ENCODE measurements at regions not wholly inside any gene's neighbourhood (a gene's known extent, or its start where the extent isn't known, plus 50 kb on each side); places are given as distances from the start of the nearest gene placed in this dataset.
"Not testable (repeated sequence)": the region's sequence is repeated elsewhere in the genome, so short reads cannot be mapped to it uniquely, and the experiment has no call there.

- no peaks in the 10 kb centered on the region for H3K27me3 ChIP-seq (replicated peaks; ENCODE audit: control insufficient read depth, insufficient read depth, low read length)
- H3K36me3 ChIP-seq (ENCODE audit: control insufficient read depth, insufficient read depth, low read length), result no peaks in the 10 kb centered on the region
- TF ChIP-seq CTCF (IDR thresholded peaks at IDR 0.05; ENCODE audit: insufficient read depth, low read length, poor library complexity, severe bottlenecking), result no peak
- no peak for DNase-seq (ENCODE audit: extremely low read depth, insufficient read length)
- no peak overlapping the region for H3K4me3 ChIP-seq (replicated peaks; ENCODE audit: low read depth, low read length)
Measured at GRCh38 chr4:65241257-65241997, 428.9 kb downstream of the EPHA5 start.

- H3K4me3 ChIP-seq (replicated peaks; ENCODE audit: low read depth, low read length), result no peak overlapping the region
- no peaks in the 10 kb centered on the region for H3K27me3 ChIP-seq (replicated peaks; ENCODE audit: control insufficient read depth, insufficient read depth, low read length)
- no peak for DNase-seq (ENCODE audit: extremely low read depth, insufficient read length)
- no peak for TF ChIP-seq CTCF (IDR thresholded peaks at IDR 0.05; ENCODE audit: insufficient read depth, low read length, poor library complexity, severe bottlenecking)
- H3K36me3 ChIP-seq (ENCODE audit: control insufficient read depth, insufficient read depth, low read length), result no peaks in the 10 kb centered on the region
Measured at GRCh38 chr4:65234061-65234460, 436.2 kb downstream of the EPHA5 start.

GRCh38 chr4:65227628-65228027, 442.7 kb downstream of the EPHA5 start:
- no peak overlapping the region for H3K4me3 ChIP-seq (replicated peaks; ENCODE audit: low read depth, low read length)
- DNase-seq (ENCODE audit: extremely low read depth, insufficient read length), result no peak
- no peaks in the 10 kb centered on the region for H3K27me3 ChIP-seq (replicated peaks; ENCODE audit: control insufficient read depth, insufficient read depth, low read length)
- no peaks in the 10 kb centered on the region for H3K36me3 ChIP-seq (ENCODE audit: control insufficient read depth, insufficient read depth, low read length)
- TF ChIP-seq CTCF (IDR thresholded peaks at IDR 0.05; ENCODE audit: insufficient read depth, low read length, poor library complexity, severe bottlenecking), result no peak

- Histone ChIP-seq H3K4me3 (replicated peaks; ENCODE audit: low read depth, low read length) (no peak overlapping the region), H3K27me3 (replicated peaks; ENCODE audit: control insufficient read depth, insufficient read depth, low read length) (no peaks in the 10 kb centered on the region), H3K36me3 (ENCODE audit: control insufficient read depth, insufficient read depth, low read length) (no peaks in the 10 kb centered on the region)
- TF ChIP-seq CTCF (IDR thresholded peaks at IDR 0.05; ENCODE audit: insufficient read depth, low read length, poor library complexity, severe bottlenecking), result no peak
- DNase-seq (ENCODE audit: extremely low read depth, insufficient read length), result no peak
Measured at GRCh38 chr4:65223601-65224000, 446.7 kb downstream of the EPHA5 start.

- DNase-seq (ENCODE audit: extremely low read depth, insufficient read length); H3K4me3 ChIP-seq (replicated peaks; ENCODE audit: low read depth, low read length); H3K36me3 ChIP-seq (ENCODE audit: control insufficient read depth, insufficient read depth, low read length); H3K27me3 ChIP-seq (replicated peaks; ENCODE audit: control insufficient read depth, insufficient read depth, low read length): not testable (repeated sequence)
Measured at GRCh38 chr4:65223074-65223473, 447.2 kb downstream of the EPHA5 start.

- Histone ChIP-seq H3K4me3 (replicated peaks; ENCODE audit: low read depth, low read length) (no peak overlapping the region), H3K27me3 (replicated peaks; ENCODE audit: control insufficient read depth, insufficient read depth, low read length) (no peaks in the 10 kb centered on the region), H3K36me3 (ENCODE audit: control insufficient read depth, insufficient read depth, low read length) (no peaks in the 10 kb centered on the region)
- no peak for TF ChIP-seq CTCF (IDR thresholded peaks at IDR 0.05; ENCODE audit: insufficient read depth, low read length, poor library complexity, severe bottlenecking)
- no peak for DNase-seq (ENCODE audit: extremely low read depth, insufficient read length)
Measured at GRCh38 chr4:65217179-65217578, 453.1 kb downstream of the EPHA5 start.
